H1 (cell line): ENCODE measurements at regions not wholly inside any gene's neighbourhood (a gene's known extent, or its start where the extent isn't known, plus 50 kb on each side); places are given as distances from the start of the nearest gene placed in this dataset.

Experiments
- CTCF ChIA-PET: fragments of 300-600 bp; sonication (Branson Sonifier 250); formaldehyde crosslinking; loops from one replicate; lab custom pipeline; 2021; ENCODE audit not compliant: partially characterized antibody; lab: Charles Lee
- POLR2A ChIA-PET: fragments of 300-600 bp; sonication (Branson Sonifier 250); formaldehyde crosslinking; loops from one replicate; lab custom pipeline; 2021; ENCODE audit warnings: inconsistent platforms; ENCODE audit not compliant: partially characterized antibody; lab: Charles Lee
- DNase-seq, 2 experiments: peaks; one replicate each; pipeline versions ENCODE4 v3.0.0 to v3.0.0-alpha.2; 2010 to 2022; ENCODE audit warnings: low spot score in 2 of 2, low read depth in 1 of 2, mixed read lengths in 1 of 2
- FAIRE-seq: peaks from 2 replicates; lab custom pipeline; 2011; peaks lifted over from hg19 to GRCh38; lab: Jason Lieb, UNC
- H2AFZ ChIP-seq: 2 replicates; pipeline ENCODE4 v1.8.1; 2012; ENCODE audit warnings: low read length, inconsistent platforms
- H2AK5ac ChIP-seq: 2 replicates; pipeline ENCODE4 v1.6.1; 2013; ENCODE audit warnings: low read depth, low read length
- H2BK120ac ChIP-seq: replicated peaks from 2 replicates; pipeline ENCODE3; 2013; ENCODE audit warnings: low read depth, low read length, inconsistent platforms
- H2BK12ac ChIP-seq: 2 replicates; pipeline ENCODE4 v1.6.1; 2013; ENCODE audit warnings: low read depth, low read length
- H2BK15ac ChIP-seq: 2 replicates; pipeline ENCODE4 v1.6.1; 2013; ENCODE audit warnings: low read length
- H2BK20ac ChIP-seq: 2 replicates; pipeline ENCODE4 v1.6.1; 2013; ENCODE audit warnings: low read length
- H2BK5ac ChIP-seq: 2 replicates; pipeline ENCODE4 v1.6.1; 2013; ENCODE audit warnings: low read depth, low read length
- H3K14ac ChIP-seq: 2 replicates; pipeline ENCODE4 v1.6.1; 2013; ENCODE audit warnings: inconsistent platforms; ENCODE audit not compliant: insufficient read length
- H3K18ac ChIP-seq: 2 replicates; pipeline ENCODE4 v1.6.1; 2013; ENCODE audit warnings: low read length; ENCODE audit errors: extremely low read depth
- H3K23ac ChIP-seq: 2 replicates; pipeline ENCODE4 v1.6.1; 2013; ENCODE audit warnings: inconsistent platforms; ENCODE audit not compliant: insufficient read length
- H3K23me2 ChIP-seq: 2 replicates; pipeline ENCODE4 v1.6.1; 2013; ENCODE audit warnings: low read depth, low read length
- H3K27ac ChIP-seq: 2 replicates; pipeline ENCODE4 v1.6.1; 2011; ENCODE audit warnings: low read depth, low read length, inconsistent platforms
- H3K27me3 ChIP-seq, 4 experiments: replicated peaks in 1 of 4; 1 replicate in 1 of 4; 2 replicates in 3 of 4; pipeline versions ENCODE4 v1.6.1 to v1.8.1; 2011 to 2013; ENCODE audit warnings: low read length in 3 of 4, mild to moderate bottlenecking in 3 of 4, inconsistent platforms in 2 of 4, mixed read lengths in 2 of 4, moderate library complexity in 1 of 4; ENCODE audit not compliant: control insufficient read depth in 3 of 4, insufficient read depth in 3 of 4; ENCODE audit errors: extremely low read depth in 1 of 4
- H3K36me3 ChIP-seq, 4 experiments: 2 replicates each; pipeline versions ENCODE4 v1.6.1 to v1.8.1; 2011 to 2013; ENCODE audit warnings: mild to moderate bottlenecking in 4 of 4, low read length in 3 of 4, moderate library complexity in 2 of 4, control low read depth in 1 of 4, inconsistent platforms in 1 of 4; ENCODE audit not compliant: insufficient read depth in 4 of 4, control insufficient read depth in 2 of 4
- H3K4ac ChIP-seq: replicated peaks from 2 replicates; pipeline ENCODE3; 2013; ENCODE audit warnings: low read length, low read depth, mixed read lengths, inconsistent platforms; ENCODE audit not compliant: insufficient read length
- H3K4me1 ChIP-seq, 4 experiments: replicated peaks in 1 of 4; 1 replicate in 1 of 4; 2 replicates in 3 of 4; pipeline versions ENCODE4 v1.6.1 to v1.8.1; 2011 to 2013; ENCODE audit warnings: low read length in 3 of 4, inconsistent platforms in 2 of 4, mixed read lengths in 1 of 4; ENCODE audit not compliant: insufficient read depth in 4 of 4, control insufficient read depth in 3 of 4
- H3K4me2 ChIP-seq, 2 experiments: 2 replicates each; pipeline versions ENCODE4 v1.6.1 to v1.8.1; 2011 to 2013; ENCODE audit warnings: low read depth in 2 of 2, low read length in 2 of 2, control low read depth in 1 of 2, inconsistent platforms in 1 of 2, mild to moderate bottlenecking in 1 of 2; ENCODE audit not compliant: insufficient read depth in 1 of 2
- H3K4me3 ChIP-seq, 4 experiments: fragments of 200-600, 300-600 bp in 1 of 4; sonication (generic), shearing (Covaris generic), sonication (Bioruptor Twin) in 1 of 4; 2 replicates each; pipeline versions ENCODE4 v1.5.1 to v1.8.1; 2011 to 2016; ENCODE audit warnings: low read length in 4 of 4, low read depth in 3 of 4, control low read depth in 2 of 4, inconsistent platforms in 2 of 4, mild to moderate bottlenecking in 2 of 4, mixed read lengths in 1 of 4, moderate library complexity in 1 of 4; ENCODE audit not compliant: insufficient read depth in 2 of 4; ENCODE audit errors: extremely low read depth in 1 of 4
- H3K56ac ChIP-seq: replicated peaks from 2 replicates; pipeline ENCODE3; 2013; ENCODE audit warnings: low read depth, mild to moderate bottlenecking, mixed read lengths, low read length, inconsistent platforms; ENCODE audit not compliant: insufficient read length
- H3K79me1 ChIP-seq: 2 replicates; pipeline ENCODE4 v1.6.1; 2013; ENCODE audit warnings: low read depth, low read length, control low read depth
- H3K79me2 ChIP-seq, 2 experiments: 2 replicates each; pipeline versions ENCODE4 v1.6.1 to v1.8.1; 2012 to 2013; ENCODE audit warnings: low read length in 2 of 2, mild to moderate bottlenecking in 2 of 2, inconsistent platforms in 1 of 2; ENCODE audit not compliant: insufficient read depth in 2 of 2, control insufficient read depth in 1 of 2
- H3K9ac ChIP-seq, 4 experiments: replicated peaks in 1 of 4; 1 replicate in 1 of 4; 2 replicates in 3 of 4; pipeline versions ENCODE4 v1.6.1 to v1.8.1; 2011 to 2013; ENCODE audit warnings: low read depth in 3 of 4, low read length in 3 of 4, control low read depth in 2 of 4, mild to moderate bottlenecking in 2 of 4, moderate library complexity in 2 of 4, inconsistent platforms in 1 of 4; ENCODE audit errors: extremely low read depth in 1 of 4
- H3K9me3 ChIP-seq, 2 experiments: 2 replicates each; pipeline versions ENCODE4 v1.6.1 to v1.8.1; 2012 to 2013; ENCODE audit warnings: mild to moderate bottlenecking in 2 of 2, moderate library complexity in 2 of 2, control low read depth in 1 of 2, inconsistent platforms in 1 of 2, low read depth in 1 of 2, low read length in 1 of 2, mixed read lengths in 1 of 2; ENCODE audit not compliant: insufficient read depth in 2 of 2
- H4K20me1 ChIP-seq, 2 experiments: replicated peaks in 1 of 2; 2 replicates each; pipeline versions ENCODE3 to v1.8.1; 2011 to 2013; ENCODE audit warnings: inconsistent platforms in 2 of 2, low read length in 2 of 2, mild to moderate bottlenecking in 1 of 2; ENCODE audit not compliant: insufficient read depth in 2 of 2, control insufficient read depth in 1 of 2
- H4K5ac ChIP-seq: 2 replicates; pipeline ENCODE4 v1.6.1; 2013; ENCODE audit warnings: low read length, low read depth, mixed read lengths, inconsistent platforms; ENCODE audit not compliant: insufficient read length
- H4K8ac ChIP-seq: 2 replicates; pipeline ENCODE4 v1.8.0; 2013; ENCODE audit warnings: mild to moderate bottlenecking, moderate library complexity, low read length, inconsistent platforms; ENCODE audit not compliant: insufficient read depth; ENCODE audit errors: extremely low read depth
- H4K91ac ChIP-seq: replicated peaks from 2 replicates; pipeline ENCODE3; 2013; ENCODE audit warnings: low read length, mixed read lengths, inconsistent platforms; ENCODE audit not compliant: insufficient read length
- ASH2L ChIP-seq: fragments of 200-600, 300-600 bp; sonication (generic); IDR thresholded peaks from one replicate; pipeline ENCODE4 v1.7.1; 2017; ENCODE audit warnings: low read length
- CBX8 ChIP-seq: fragments of 300-800, 300-1000 bp; sonication (generic); IDR thresholded peaks from 2 replicates; pipeline ENCODE4 v1.7.1; 2016; ENCODE audit warnings: low read depth, low read length, borderline replicate concordance
- CHD1 ChIP-seq: IDR thresholded peaks from 2 replicates; pipeline ENCODE4 v1.6.1; 2012; ENCODE audit warnings: low read depth, low read length, improper control_type of control experiment
- JUN ChIP-seq: IDR thresholded peaks from 2 replicates; pipeline ENCODE4 v1.6.1; 2011; ENCODE audit warnings: low read depth, mild to moderate bottlenecking, improper control_type of control experiment, low read length
- KDM1A ChIP-seq: fragments of 200-600, 300-600 bp; sonication (generic); IDR thresholded peaks from 2 replicates; pipeline ENCODE4 v1.7.1; 2016; ENCODE audit warnings: mild to moderate bottlenecking, low read length, borderline replicate concordance
- KDM4A ChIP-seq: IDR thresholded peaks from one replicate; pipeline ENCODE4 v1.7.1; 2012; ENCODE audit warnings: low read depth, mild to moderate bottlenecking, moderate library complexity, low read length, inconsistent platforms; ENCODE audit not compliant: severe bottlenecking
- MAX ChIP-seq: IDR thresholded peaks from 2 replicates; pipeline ENCODE4 v1.6.1; 2012; ENCODE audit warnings: inconsistent platforms
- POLR2A ChIP-seq, 2 experiments: IDR thresholded peaks; 1 replicate in 1 of 2; 2 replicates in 1 of 2; pipeline ENCODE4 v1.6.1; 2011; ENCODE audit warnings: low read depth in 2 of 2, low read length in 2 of 2, mild to moderate bottlenecking in 2 of 2; ENCODE audit errors: control extremely low read depth in 1 of 2
- POU5F1 ChIP-seq: IDR thresholded peaks from 2 replicates; pipeline ENCODE4 v1.6.1; 2011; ENCODE audit warnings: low read depth, mild to moderate bottlenecking, low read length, moderate library complexity
- RAD21 ChIP-seq, 2 experiments: IDR thresholded peaks in 1 of 2; conservative IDR thresholded peaks in 1 of 2; 2 replicates each; pipeline ENCODE4 v1.6.1; 2011; ENCODE audit warnings: low read depth in 2 of 2, low read length in 2 of 2, improper control_type of control experiment in 1 of 2, inconsistent platforms in 1 of 2, mild to moderate bottlenecking in 1 of 2, moderate library complexity in 1 of 2
- SAP30 ChIP-seq: fragments of 300-600 bp; sonication (generic); IDR thresholded peaks from 2 replicates; pipeline ENCODE4 v1.7.1; 2012; ENCODE audit warnings: low read length, moderate library complexity, mild to moderate bottlenecking, inconsistent platforms; ENCODE audit not compliant: insufficient read depth, insufficient replicate concordance
- SIN3A ChIP-seq, 2 experiments: IDR thresholded peaks in 1 of 2; conservative IDR thresholded peaks in 1 of 2; 2 replicates each; pipeline ENCODE4 v1.6.1; 2011 to 2012; ENCODE audit warnings: low read length in 2 of 2, improper control_type of control experiment in 1 of 2, low read depth in 1 of 2, mild to moderate bottlenecking in 1 of 2
- TAF1 ChIP-seq: IDR thresholded peaks from 2 replicates; pipeline ENCODE4 v1.6.1; 2011; ENCODE audit warnings: mild to moderate bottlenecking, low read depth, low read length
- YY1 ChIP-seq: IDR thresholded peaks from 2 replicates; pipeline ENCODE4 v1.6.1; 2011; ENCODE audit warnings: low read depth, mild to moderate bottlenecking, low read length
- WGBS, 2 experiments: shearing (Covaris generic) in 1 of 2; methylation state at CpG; one replicate each; pipeline versions ENCODE4 v1.1.6 to v1.1.7; 2013 to 2015; ENCODE audit warnings: low lambda C conversion rate in 2 of 2, mixed read lengths in 2 of 2, inconsistent platforms in 1 of 2, low coverage in 1 of 2, missing lambda C conversion rate in 1 of 2; ENCODE audit not compliant: insufficient replicate concordance in 2 of 2, insufficient coverage in 1 of 2, insufficient read length in 1 of 2; ENCODE audit errors: extremely low coverage in 1 of 2, missing lambda C conversion rate in 1 of 2; 5-methylcytosine and 5-hydroxymethylcytosine counted together

DNA sequence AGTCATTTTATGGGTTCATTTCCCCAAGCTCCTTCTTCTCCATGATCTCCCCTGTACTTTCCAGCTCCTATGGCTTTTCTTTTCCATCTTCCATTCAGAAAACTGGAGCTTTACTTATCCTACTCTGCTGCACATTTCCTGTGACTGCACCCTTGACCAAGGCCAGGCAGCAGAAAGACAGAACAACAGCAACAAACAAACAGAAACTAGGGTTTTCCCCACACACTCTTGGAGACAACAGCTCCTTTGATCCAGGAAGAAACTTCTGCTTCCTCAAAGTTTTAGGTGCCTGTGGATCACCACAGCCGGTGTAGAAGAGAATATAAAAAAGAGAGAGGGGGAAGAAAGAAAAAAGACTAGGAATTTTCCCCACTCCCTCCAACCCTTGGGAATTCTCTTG is 342.3 kb upstream of the CFAP20DC start:
- no peak overlapping the region for H4K91ac ChIP-seq

More for the DNA sequence above, 342.3 kb upstream of the CFAP20DC start:
- Histone ChIP-seq H3K4me3 (no peak overlapping the region), H2AK5ac (no peak overlapping the region), H3K36me3 (no peaks in the 10 kb centered on the region), H3K23ac (no peak overlapping the region)
- no peak for TF ChIP-seq RAD21 (IDR thresholded peaks at IDR 0.05 in 1 of 2, conservative IDR thresholded peaks at IDR 0.05 in 1 of 2; ENCODE audit: low read depth in 2 of 2, low read length in 2 of 2)
- TF ChIP-seq CBX8, result no peak
- no peak for TF ChIP-seq ASH2L
- no peak for TF ChIP-seq POU5F1
- no peak for TF ChIP-seq POLR2A (IDR thresholded peaks at IDR 0.05; ENCODE audit: control extremely low read depth in 1 of 2, low read depth in 2 of 2, low read length in 2 of 2)
- no peak for TF ChIP-seq KDM1A
- no peak for TF ChIP-seq SAP30
- TF ChIP-seq JUN, result no peak
- TF ChIP-seq MAX, result no peak
- TF ChIP-seq CHD1, result no peak
- no peak for TF ChIP-seq TAF1
- TF ChIP-seq YY1, result no peak
- TF ChIP-seq SIN3A (conservative IDR thresholded peaks at IDR 0.05 in 1 of 2, IDR thresholded peaks at IDR 0.05 in 1 of 2; ENCODE audit: low read depth in 1 of 2, low read length in 2 of 2), result no peak
- no peak for TF ChIP-seq KDM4A
- TF ChIP-seq, all 59 proteins: peak for 0
- Histone ChIP-seq H4K20me1 (no peaks in the 10 kb centered on the region), H3K4ac (no peak overlapping the region), H3K79me1 (no peaks in the 10 kb centered on the region), H2BK120ac (no peak overlapping the region), H2BK5ac (no peak overlapping the region), H3K18ac (no peak overlapping the region), H3K56ac (no peak overlapping the region), H3K9ac (no peak overlapping the region), H2AFZ (peak overlapping the region; percentile 27; the same call in 1 of the 2 replicates), H3K14ac (no peak overlapping the region), H4K5ac (no peak overlapping the region), H4K8ac (no peak overlapping the region), H2BK15ac (no peak overlapping the region), H3K23me2 (no peaks in the 10 kb centered on the region), H2BK20ac (no peak overlapping the region), H3K4me2 (no peak overlapping the region), H3K27ac (no peak overlapping the region), H3K4me1 (no peaks in the 10 kb centered on the region), H3K9me3 (peaks cover 0 to 3% of the 10 kb centered on the region in 2 experiments; a peak in 1 of 4 replicates), H3K27me3 (no peaks in the 10 kb centered on the region), H2BK12ac (no peak overlapping the region), H3K79me2 (no peaks in the 10 kb centered on the region)
- ChIA-PET POLR2A (no interaction called here), CTCF (no interaction called here)
- DNase-seq, result no peak
- WGBS, 2 experiments, result 83% methylated on average over 1 of the region's 1 CpG; no CpG with 5 or more reads in 1 of the 2 experiments
- no peak for FAIRE-seq
